ENCODE measurements at regions not wholly inside any gene's neighbourhood (a gene's known extent, or its start where the extent isn't known, plus 50 kb on each side); places are given as distances from the start of the nearest gene placed in this dataset.

GRCh38 chr14:76651410-76652055 is 109.7 kb upstream of the VASH1 start:
- Histone ChIP-seq H3K27ac (ENCODE audit: low read length) (no peak overlapping the region), H3K36me3 (replicated peaks; ENCODE audit: insufficient read depth, low read length) (no peaks in the 10 kb centered on the region), H4K20me1 (ENCODE audit: insufficient read depth, low read length) (no peaks in the 10 kb centered on the region), H3K4me2 (ENCODE audit: low read depth, low read length) (no peak overlapping the region), H3K4me1 (ENCODE audit: low read length) (no peaks in the 10 kb centered on the region), H3K79me2 (ENCODE audit: low read length) (no peaks in the 10 kb centered on the region), H3K9ac (ENCODE audit: low read length) (no peak overlapping the region), H3F3A (ENCODE audit: insufficient read depth, low read length) (no peaks in the 10 kb centered on the region), H2AFZ (ENCODE audit: low read length) (no peak overlapping the region), H3K9me2 (replicated peaks; ENCODE audit: insufficient read depth, low read length) (no peaks in the 10 kb centered on the region), H3K27me3 (replicated peaks; ENCODE audit: insufficient read depth, low read length) (no peaks in the 10 kb centered on the region), H3K4me3 (ENCODE audit: low read length) (no peak overlapping the region), H3K9me3 (replicated peaks; ENCODE audit: insufficient read depth, low read length) (no peaks in the 10 kb centered on the region)
- no peak for TF ChIP-seq EZH2 (optimal IDR thresholded peaks at IDR 0.05; ENCODE audit: low read depth, low read length)
- no peak for TF ChIP-seq EZH2phosphoT487 (IDR thresholded peaks at IDR 0.05; ENCODE audit: low read length)
- TF ChIP-seq CTCF (IDR thresholded peaks at IDR 0.05; ENCODE audit: low read length): no peak
- no peak for DNase-seq

- no peak overlapping the region for H3K4me2 ChIP-seq (ENCODE audit: low read depth, low read length)
- no peaks in the 10 kb centered on the region for H3K36me3 ChIP-seq (replicated peaks; ENCODE audit: insufficient read depth, low read length)
- no peaks in the 10 kb centered on the region for H3K9me3 ChIP-seq (replicated peaks; ENCODE audit: insufficient read depth, low read length)
- H3K27ac ChIP-seq (ENCODE audit: low read length): no peak overlapping the region
- no peak for DNase-seq
- no peaks in the 10 kb centered on the region for H4K20me1 ChIP-seq (ENCODE audit: insufficient read depth, low read length)
- no peaks in the 10 kb centered on the region for H3K9me2 ChIP-seq (replicated peaks; ENCODE audit: insufficient read depth, low read length)
- H2AFZ ChIP-seq (ENCODE audit: low read length): no peak overlapping the region
- H3K4me1 ChIP-seq (ENCODE audit: low read length): no peaks in the 10 kb centered on the region
- TF ChIP-seq EZH2phosphoT487 (IDR thresholded peaks at IDR 0.05; ENCODE audit: low read length) (no peak), EZH2 (optimal IDR thresholded peaks at IDR 0.05; ENCODE audit: low read depth, low read length) (no peak), CTCF (IDR thresholded peaks at IDR 0.05; ENCODE audit: low read length) (no peak)
- H3K4me3 ChIP-seq (ENCODE audit: low read length): no peak overlapping the region
- no peaks in the 10 kb centered on the region for H3F3A ChIP-seq (ENCODE audit: insufficient read depth, low read length)
- H3K79me2 ChIP-seq (ENCODE audit: low read length): no peaks in the 10 kb centered on the region
- H3K27me3 ChIP-seq (replicated peaks; ENCODE audit: insufficient read depth, low read length): no peaks in the 10 kb centered on the region
- H3K9ac ChIP-seq (ENCODE audit: low read length): no peak overlapping the region
Observed at GRCh38 chr14:76653875-76654572, 107.2 kb upstream of the VASH1 start.

GRCh38 chr14:76654573-76655108 is 106.6 kb upstream of the VASH1 start:
- H3K9ac ChIP-seq (ENCODE audit: low read length): no peak overlapping the region
- no peaks in the 10 kb centered on the region for H4K20me1 ChIP-seq (ENCODE audit: insufficient read depth, low read length)
- H3K27ac ChIP-seq (ENCODE audit: low read length): no peak overlapping the region
- no peak overlapping the region for H3K4me2 ChIP-seq (ENCODE audit: low read depth, low read length)
- TF ChIP-seq CTCF (IDR thresholded peaks at IDR 0.05; ENCODE audit: low read length) (no peak), EZH2phosphoT487 (IDR thresholded peaks at IDR 0.05; ENCODE audit: low read length) (no peak), EZH2 (optimal IDR thresholded peaks at IDR 0.05; ENCODE audit: low read depth, low read length) (no peak)
- no peaks in the 10 kb centered on the region for H3K27me3 ChIP-seq (replicated peaks; ENCODE audit: insufficient read depth, low read length)
- H3K4me3 ChIP-seq (ENCODE audit: low read length): no peak overlapping the region
- no peaks in the 10 kb centered on the region for H3K9me3 ChIP-seq (replicated peaks; ENCODE audit: insufficient read depth, low read length)
- no peaks in the 10 kb centered on the region for H3K9me2 ChIP-seq (replicated peaks; ENCODE audit: insufficient read depth, low read length)
- no peak for DNase-seq
- H3K4me1 ChIP-seq (ENCODE audit: low read length): no peaks in the 10 kb centered on the region
- no peaks in the 10 kb centered on the region for H3F3A ChIP-seq (ENCODE audit: insufficient read depth, low read length)
- H3K36me3 ChIP-seq (replicated peaks; ENCODE audit: insufficient read depth, low read length): no peaks in the 10 kb centered on the region
- H3K79me2 ChIP-seq (ENCODE audit: low read length): no peaks in the 10 kb centered on the region
- no peak overlapping the region for H2AFZ ChIP-seq (ENCODE audit: low read length)

All from MM.1S (cell line).